ENCODE measurements at regions not wholly inside any gene's neighbourhood (a gene's known extent, or its start where the extent isn't known, plus 50 kb on each side); places are given as distances from the start of the nearest gene placed in this dataset.

DNA sequence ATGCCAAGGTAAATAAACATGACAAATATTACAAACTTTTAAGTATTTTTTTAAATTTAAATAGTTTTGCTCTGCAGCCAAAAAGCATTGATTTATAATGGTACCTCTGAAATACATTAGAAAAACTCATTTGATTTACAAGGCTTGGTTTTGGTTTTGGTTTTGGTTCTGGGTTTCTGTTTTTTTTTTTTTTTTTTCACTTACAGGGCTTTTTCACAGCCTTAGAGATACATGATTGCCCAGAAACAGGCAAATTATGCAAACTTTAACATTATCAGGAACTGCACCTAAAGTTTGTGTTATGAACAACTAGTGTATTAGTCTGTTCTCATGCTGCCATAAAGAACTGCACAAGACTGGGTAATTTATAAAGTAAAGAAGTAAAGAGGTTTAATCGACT, 196.4 kb upstream of the DDX53 start:
- no peak overlapping the region for H3K4me2 ChIP-seq
- FAIRE-seq = no peak
- 0% methylated on average over 1 of the region's 1 CpG for WGBS (ENCODE audit: missing lambda C conversion rate)
- H3K4me3 ChIP-seq = no peak overlapping the region
- DNase-seq (ENCODE audit: low read depth in 1 of 2, low spot score in 1 of 2) = no peak
- ChIA-PET POLR2A (no interaction called here), CTCF (no interaction called here)
- TF ChIP-seq, protein P1, sequence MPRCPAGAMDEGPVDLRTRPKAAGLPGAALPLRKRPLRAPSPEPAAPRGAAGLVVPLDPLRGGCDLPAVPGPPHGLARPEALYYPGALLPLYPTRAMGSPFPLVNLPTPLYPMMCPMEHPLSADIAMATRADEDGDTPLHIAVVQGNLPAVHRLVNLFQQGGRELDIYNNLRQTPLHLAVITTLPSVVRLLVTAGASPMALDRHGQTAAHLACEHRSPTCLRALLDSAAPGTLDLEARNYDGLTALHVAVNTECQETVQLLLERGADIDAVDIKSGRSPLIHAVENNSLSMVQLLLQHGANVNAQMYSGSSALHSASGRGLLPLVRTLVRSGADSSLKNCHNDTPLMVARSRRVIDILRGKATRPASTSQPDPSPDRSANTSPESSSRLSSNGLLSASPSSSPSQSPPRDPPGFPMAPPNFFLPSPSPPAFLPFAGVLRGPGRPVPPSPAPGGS (IDR thresholded peaks at IDR 0.05) = no peak
- TF ChIP-seq HOXB13 (CRISPR knock-in tag; IDR thresholded peaks at IDR 0.05; ENCODE audit: low read depth) (no peak), HOXB5 (CRISPR knock-in tag; IDR thresholded peaks at IDR 0.05) (no peak), KDM1A (IDR thresholded peaks at IDR 0.05; ENCODE audit: low read depth) (no peak), MAFK (IDR thresholded peaks at IDR 0.05; ENCODE audit: partially characterized antibody) (no peak), SMC3 (IDR thresholded peaks at IDR 0.05) (no peak), FOSB (CRISPR knock-in tag; IDR thresholded peaks at IDR 0.05) (no peak), POLR2A (IDR thresholded peaks at IDR 0.05; ENCODE audit: low read length) (no peak), KDM5A (IDR thresholded peaks at IDR 0.05) (no peak), MAZ (IDR thresholded peaks at IDR 0.05; ENCODE audit: borderline replicate concordance, low read depth, low read length) (no peak), EHF (CRISPR knock-in tag; IDR thresholded peaks at IDR 0.05) (no peak), PHF8 (IDR thresholded peaks at IDR 0.05; ENCODE audit: borderline replicate concordance, low read depth) (no peak)
- TF ChIP-seq, protein P2, sequence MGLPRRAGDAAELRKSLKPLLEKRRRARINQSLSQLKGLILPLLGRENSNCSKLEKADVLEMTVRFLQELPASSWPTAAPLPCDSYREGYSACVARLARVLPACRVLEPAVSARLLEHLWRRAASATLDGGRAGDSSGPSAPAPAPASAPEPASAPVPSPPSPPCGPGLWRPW (IDR thresholded peaks at IDR 0.05) = no peak
- no peak overlapping the region for H3K27ac ChIP-seq
- H3K4me1 ChIP-seq = no peaks in the 10 kb centered on the region
- H3K9me3 ChIP-seq = no peaks in the 10 kb centered on the region
- ATAC-seq = no peak

DNA sequence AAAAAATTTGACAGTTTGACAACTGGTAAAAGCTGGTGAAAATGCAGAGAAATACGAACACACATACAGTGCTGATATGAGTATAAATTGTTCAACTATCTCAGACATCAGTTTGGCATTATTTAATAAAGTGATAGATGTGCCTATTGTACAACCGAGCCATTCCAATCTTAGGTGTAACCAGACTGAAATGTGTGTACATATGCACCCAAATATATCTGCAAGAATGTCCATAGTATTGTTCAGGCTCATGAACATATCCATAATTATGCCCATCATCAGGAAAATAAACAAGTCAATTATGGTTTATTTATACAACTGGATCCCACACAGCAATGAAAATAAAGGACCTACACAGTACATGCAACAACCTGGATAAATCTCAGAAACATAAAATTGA, 188.9 kb upstream of the DDX53 start:
- Histone ChIP-seq H3K4me2 (no peak overlapping the region), H3K9me3 (no peaks in the 10 kb centered on the region), H3K27ac (no peak overlapping the region), H3K4me1 (no peaks in the 10 kb centered on the region), H3K4me3 (no peak overlapping the region)
- ChIA-PET POLR2A (no interaction called here), CTCF (no interaction called here)
- WGBS (ENCODE audit: missing lambda C conversion rate) = 12% methylated on average over 1 of the region's 2 CpGs
- DNase-seq (ENCODE audit: low read depth in 1 of 2, low spot score in 1 of 2) = no peak
- no peak for FAIRE-seq
- ATAC-seq = no peak
- TF ChIP-seq POLR2AphosphoS2 (conservative IDR thresholded peaks at IDR 0.05; ENCODE audit: low read length) (no peak), SREBF2 (IDR thresholded peaks at IDR 0.05) (no peak), ZNF302 (CRISPR knock-in tag; IDR thresholded peaks at IDR 0.05) (no peak), NPAS2 (CRISPR knock-in tag; IDR thresholded peaks at IDR 0.05; ENCODE audit: borderline replicate concordance) (no peak), TP53 (CRISPR knock-in tag; IDR thresholded peaks at IDR 0.05) (no peak), ZC3H11A (IDR thresholded peaks at IDR 0.05) (no peak), EP300 (IDR thresholded peaks at IDR 0.05) (no peak), TFCP2L1 (CRISPR knock-in tag; IDR thresholded peaks at IDR 0.05) (no peak), HOXB13 (CRISPR knock-in tag; IDR thresholded peaks at IDR 0.05; ENCODE audit: low read depth) (no peak), RARB (CRISPR knock-in tag; IDR thresholded peaks at IDR 0.05) (no peak), FOXS1 (CRISPR knock-in tag; IDR thresholded peaks at IDR 0.05) (no peak), JUN (IDR thresholded peaks at IDR 0.05) (no peak), ZFP36 (IDR thresholded peaks at IDR 0.05; ENCODE audit: borderline replicate concordance, partially characterized antibody) (no peak), HDAC2 (IDR thresholded peaks at IDR 0.05) (no peak), FOSB (CRISPR knock-in tag; IDR thresholded peaks at IDR 0.05) (no peak), CBX8 (IDR thresholded peaks at IDR 0.05) (no peak)
- TF ChIP-seq, protein P3, sequence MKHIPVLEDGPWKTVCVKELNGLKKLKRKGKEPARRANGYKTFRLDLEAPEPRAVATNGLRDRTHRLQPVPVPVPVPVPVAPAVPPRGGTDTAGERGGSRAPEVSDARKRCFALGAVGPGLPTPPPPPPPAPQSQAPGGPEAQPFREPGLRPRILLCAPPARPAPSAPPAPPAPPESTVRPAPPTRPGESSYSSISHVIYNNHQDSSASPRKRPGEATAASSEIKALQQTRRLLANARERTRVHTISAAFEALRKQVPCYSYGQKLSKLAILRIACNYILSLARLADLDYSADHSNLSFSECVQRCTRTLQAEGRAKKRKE (CRISPR knock-in tag; IDR thresholded peaks at IDR 0.05; ENCODE audit: low read depth) = no peak
